HG02610 (cell line): ENCODE measurements at regions not wholly inside any gene's neighbourhood (a gene's known extent, or its start where the extent isn't known, plus 50 kb on each side); places are given as distances from the start of the nearest gene placed in this dataset.

Experiments used
- ATAC-seq: cut with Tn5 transposase; IDR thresholded peaks from one replicate; pipeline ENCODE4 v1.9.1; 2021; ENCODE audit warnings: mild to moderate bottlenecking, moderate library complexity; ENCODE audit not compliant: unreplicated experiment

GRCh38 chr6:154596701-154597100 lies 86.2 kb upstream of the CNKSR3 start:
- no peak for ATAC-seq

- ATAC-seq = no peak
Measured at GRCh38 chr6:154598399-154598798, 87.9 kb upstream of the CNKSR3 start.

DNA sequence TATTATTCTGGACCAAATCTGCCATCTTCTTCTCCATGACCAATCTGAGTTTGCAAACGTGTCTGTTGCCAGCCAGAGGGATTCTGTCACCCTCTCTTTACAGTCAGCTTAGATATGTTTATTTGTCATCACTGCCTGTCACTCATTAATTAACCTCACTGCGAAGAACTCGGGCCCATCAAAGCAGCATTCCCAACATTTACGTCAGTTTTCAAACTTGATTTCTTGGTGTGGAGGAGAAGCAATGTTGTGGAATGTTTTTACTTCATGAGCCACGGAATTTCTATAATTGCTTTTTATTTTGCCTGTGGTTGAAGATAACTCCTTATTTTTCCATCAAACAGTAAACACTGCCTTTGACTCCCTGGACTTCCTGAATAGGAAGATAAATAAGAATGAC lies 91.8 kb upstream of the CNKSR3 start:
- ATAC-seq = no peak

- ATAC-seq = no peak
Measured at GRCh38 chr6:154602708-154603107, 92.2 kb upstream of the CNKSR3 start.

- ATAC-seq = peak; percentile 17
Measured at GRCh38 chr6:154604119-154604518, 93.6 kb upstream of the CNKSR3 start.

- peak; percentile 52 for ATAC-seq
Measured at GRCh38 chr6:154605178-154605881, 94.8 kb upstream of the CNKSR3 start.

- ATAC-seq = no peak
Measured at GRCh38 chr6:154605882-154606370, 95.4 kb upstream of the CNKSR3 start.

DNA sequence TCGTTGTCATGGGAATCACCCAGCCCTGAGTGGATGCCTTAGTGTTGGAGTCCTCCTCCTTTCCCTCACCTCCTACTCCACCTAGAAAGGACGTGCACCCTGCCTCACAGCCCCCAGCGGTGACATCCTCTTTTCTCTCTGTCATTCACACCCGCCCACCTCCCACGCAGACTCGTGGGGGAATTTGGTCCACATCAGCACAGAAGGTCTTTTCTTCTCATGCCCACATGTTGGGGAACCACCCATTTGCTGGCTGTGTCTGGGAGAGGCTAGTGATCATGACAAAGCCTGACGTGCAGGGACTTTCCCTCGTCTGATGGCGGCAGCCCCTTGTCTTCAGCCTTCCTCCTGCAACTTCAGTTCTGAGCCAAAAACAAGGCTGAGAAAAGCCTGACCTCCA lies 96.0 kb upstream of the CNKSR3 start:
- ATAC-seq = peak; percentile 74

- ATAC-seq = no peak
Measured at GRCh38 chr6:154606860-154607259, 96.4 kb upstream of the CNKSR3 start.

DNA sequence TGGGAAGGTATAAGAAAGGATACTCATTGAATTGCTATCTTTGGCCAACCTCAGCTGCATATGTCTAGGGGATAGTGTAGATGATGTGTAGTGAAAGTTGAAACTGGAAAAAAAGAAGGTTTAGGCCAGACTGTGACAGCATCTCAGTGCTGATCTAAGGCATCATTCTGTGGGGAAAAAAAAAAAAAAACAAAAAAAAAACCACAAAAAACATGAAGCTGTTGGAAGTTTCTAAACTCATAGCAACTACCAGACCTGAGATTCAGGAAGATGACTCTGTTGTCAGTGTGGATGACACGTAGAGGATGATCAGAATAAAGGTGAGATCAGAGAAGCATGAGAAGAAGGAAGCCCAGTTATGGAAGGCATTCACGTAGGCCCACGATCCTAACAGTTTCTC lies 100.8 kb upstream of the CNKSR3 start:
- peak; percentile 60 for ATAC-seq

- ATAC-seq = no peak
Measured at GRCh38 chr6:154611847-154612246, 101.4 kb upstream of the CNKSR3 start.

DNA sequence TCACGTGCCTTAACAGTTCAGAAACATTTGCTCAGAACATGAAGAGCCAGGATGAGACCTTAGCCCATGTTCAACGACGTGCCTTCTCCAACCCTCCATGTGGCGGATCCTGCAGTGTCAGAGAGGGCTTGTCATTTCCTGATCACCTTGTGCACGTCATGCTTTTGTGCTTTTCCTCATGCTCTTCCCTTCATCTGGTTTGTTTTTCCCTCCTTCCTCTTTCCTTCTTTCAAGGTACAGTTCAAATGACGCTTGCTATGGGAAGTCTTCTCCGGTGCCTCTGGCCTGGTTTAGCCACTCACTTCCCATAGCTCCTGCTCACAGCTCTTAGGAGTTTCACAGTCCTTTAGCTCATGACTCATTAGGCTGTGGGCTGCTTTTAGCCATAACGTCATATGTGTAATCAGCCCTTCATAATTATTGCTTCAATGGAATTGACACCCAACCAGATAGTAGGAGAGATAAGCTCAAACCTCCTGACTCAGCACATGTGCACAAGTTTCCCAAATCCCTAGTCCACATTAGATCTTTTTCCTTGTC lies 102.7 kb upstream of the CNKSR3 start:
- ATAC-seq = no peak

- no peak for ATAC-seq
Measured at GRCh38 chr6:154614101-154614500, 103.6 kb upstream of the CNKSR3 start.

DNA sequence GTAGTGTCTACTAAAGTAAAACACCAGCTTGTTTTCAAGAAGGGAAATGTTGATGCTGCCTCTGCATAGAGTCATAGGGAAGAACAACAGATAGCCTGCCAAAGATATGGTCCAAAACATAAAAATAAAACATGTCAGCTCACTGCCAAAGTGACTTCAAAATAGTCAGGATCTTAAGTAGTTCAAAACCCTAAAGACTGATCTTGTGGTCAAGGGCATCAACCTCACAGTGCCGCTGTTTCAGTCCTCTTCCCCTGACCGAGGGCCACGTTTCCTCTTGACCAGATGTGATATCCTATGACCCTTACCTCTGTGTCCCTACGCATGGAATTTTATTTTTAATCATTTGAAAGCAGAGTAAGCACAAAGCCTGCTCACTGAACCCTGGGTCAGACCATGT lies 104.2 kb upstream of the CNKSR3 start:
- no peak for ATAC-seq

DNA sequence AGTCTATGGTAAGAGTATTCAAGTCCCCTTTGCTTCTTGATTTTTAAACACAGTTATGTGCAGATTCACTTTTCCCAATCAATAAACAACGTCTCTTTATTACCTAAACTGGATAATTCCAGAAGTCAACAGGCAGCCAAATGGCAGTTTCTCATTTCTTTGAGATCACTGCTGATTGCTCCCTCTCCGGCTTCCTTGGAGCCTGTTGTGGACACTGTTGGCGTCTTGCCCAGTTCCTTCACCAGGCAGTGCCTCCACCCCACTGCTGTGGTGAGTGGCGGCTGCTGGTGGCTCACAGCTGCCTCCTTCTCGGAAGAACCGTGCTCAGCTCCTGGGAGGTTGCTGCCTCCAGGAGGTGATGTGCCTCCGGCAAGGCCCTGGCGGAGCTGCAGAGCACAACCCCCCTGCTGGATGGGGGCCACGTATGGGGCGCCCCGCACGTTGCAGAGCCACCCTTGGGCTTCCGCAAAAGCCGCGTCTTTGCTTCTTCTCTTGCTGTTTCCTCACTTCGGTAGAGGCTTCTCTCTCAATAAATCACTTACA lies 105.1 kb upstream of the CNKSR3 start:
- ATAC-seq = no peak

GRCh38 chr6:154617175-154617574 lies 106.7 kb upstream of the CNKSR3 start:
- ATAC-seq = no peak

GRCh38 chr6:154619146-154619545 lies 108.7 kb upstream of the CNKSR3 start:
- no peak for ATAC-seq

GRCh38 chr6:154621686-154622085 lies 111.2 kb upstream of the CNKSR3 start:
- no peak for ATAC-seq

GRCh38 chr6:154622618-154623336 lies 110.4 kb upstream of the SCAF8 start:
- no peak for ATAC-seq

- no peak for ATAC-seq
Measured at GRCh38 chr6:154623391-154623790, 109.8 kb upstream of the SCAF8 start.

DNA sequence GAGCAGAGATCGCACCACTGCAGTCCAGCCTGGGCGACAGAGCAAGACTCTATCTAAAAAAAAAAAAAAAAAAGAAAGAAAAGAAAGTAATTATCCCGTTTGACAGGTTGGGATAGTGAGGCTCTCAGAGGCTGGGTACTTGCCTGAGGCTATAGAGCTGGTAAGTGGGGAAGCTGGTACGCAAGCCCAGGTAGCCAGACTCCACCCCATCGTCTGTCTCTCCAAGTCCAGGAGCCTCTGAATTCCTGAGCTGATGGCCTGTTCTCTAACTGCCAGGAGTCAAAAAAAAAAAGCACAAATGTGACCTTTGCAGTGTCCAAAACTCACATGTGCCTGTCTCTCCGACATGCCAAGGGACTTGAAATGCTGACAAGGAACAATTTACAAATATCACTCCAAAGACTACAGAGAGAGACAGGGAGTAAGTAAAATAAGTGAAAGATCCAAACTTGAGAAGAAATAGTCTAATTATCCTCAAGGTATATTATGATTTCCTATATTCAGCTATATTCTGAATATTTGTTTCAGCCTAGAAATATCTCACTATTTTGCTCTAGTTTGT lies 109.1 kb upstream of the SCAF8 start:
- no peak for ATAC-seq
